ENCODE measurements at regions not wholly inside any gene's neighbourhood (a gene's known extent, or its start where the extent isn't known, plus 50 kb on each side); places are given as distances from the start of the nearest gene placed in this dataset.

- TF ChIP-seq, protein P1, sequence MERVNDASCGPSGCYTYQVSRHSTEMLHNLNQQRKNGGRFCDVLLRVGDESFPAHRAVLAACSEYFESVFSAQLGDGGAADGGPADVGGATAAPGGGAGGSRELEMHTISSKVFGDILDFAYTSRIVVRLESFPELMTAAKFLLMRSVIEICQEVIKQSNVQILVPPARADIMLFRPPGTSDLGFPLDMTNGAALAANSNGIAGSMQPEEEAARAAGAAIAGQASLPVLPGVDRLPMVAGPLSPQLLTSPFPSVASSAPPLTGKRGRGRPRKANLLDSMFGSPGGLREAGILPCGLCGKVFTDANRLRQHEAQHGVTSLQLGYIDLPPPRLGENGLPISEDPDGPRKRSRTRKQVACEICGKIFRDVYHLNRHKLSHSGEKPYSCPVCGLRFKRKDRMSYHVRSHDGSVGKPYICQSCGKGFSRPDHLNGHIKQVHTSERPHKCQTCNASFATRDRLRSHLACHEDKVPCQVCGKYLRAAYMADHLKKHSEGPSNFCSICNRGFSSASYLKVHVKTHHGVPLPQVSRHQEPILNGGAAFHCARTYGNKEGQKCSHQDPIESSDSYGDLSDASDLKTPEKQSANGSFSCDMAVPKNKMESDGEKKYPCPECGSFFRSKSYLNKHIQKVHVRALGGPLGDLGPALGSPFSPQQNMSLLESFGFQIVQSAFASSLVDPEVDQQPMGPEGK (CRISPR knock-in tag; IDR thresholded peaks at IDR 0.05; ENCODE audit: borderline replicate concordance): no peak
- no peak for TF ChIP-seq ARNTL (CRISPR knock-in tag; IDR thresholded peaks at IDR 0.05; ENCODE audit: borderline replicate concordance, low read depth)
- no peak for TF ChIP-seq ZFP30 (CRISPR knock-in tag; IDR thresholded peaks at IDR 0.05)
These were observed 62.6 kb upstream of the WNT7B start (continued) for GRCh38 chr22:46039535-46039934.

DNA sequence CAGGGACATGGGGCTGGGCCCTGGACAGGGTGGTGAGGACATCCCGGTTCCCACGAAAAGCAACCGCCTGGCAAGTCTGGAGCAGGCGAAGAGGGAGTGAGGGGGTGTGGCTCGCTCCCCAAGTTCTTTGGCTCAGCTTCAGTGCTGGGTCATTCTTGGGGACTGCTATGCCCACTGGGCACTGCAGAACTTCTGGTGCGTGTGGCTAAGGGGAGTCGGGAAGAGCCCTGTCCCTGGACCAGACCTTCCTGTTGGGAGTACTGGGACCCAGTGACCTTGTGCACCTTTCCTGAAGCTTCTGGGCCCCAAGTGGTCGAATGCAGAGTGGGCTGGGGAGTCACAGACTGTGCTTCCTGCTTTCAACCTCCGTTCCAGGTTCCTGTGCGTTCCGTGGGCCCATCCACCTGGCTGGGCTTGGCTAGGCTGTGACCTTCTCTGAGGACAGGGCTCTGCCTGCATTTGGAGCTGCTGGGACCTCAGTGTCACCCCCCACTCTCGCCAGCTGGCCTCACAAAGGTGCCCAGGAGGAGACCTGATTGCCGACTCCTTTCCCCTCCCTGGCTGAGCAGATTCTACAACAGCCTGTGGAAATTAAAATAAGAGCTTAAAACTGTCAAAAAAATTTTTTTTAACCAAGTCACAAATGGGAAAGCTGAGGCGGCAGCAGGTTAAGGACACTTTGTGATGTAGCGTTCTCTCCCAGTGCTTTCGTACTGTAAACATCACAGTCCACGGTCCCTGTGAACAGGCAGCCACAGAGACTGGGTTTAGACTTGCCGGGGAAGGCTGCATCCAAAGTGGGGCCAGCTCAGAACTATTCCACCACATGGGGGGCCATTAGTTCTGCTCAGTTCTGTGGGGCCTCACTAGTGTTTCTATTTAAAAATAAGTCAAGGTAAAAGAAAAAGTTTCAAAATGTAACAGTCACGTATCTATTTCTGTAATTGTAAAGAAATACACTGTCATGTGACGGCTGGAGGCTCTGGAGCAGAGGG, 63.8 kb upstream of the WNT7B start:
- TF ChIP-seq GLIS3 (CRISPR knock-in tag; IDR thresholded peaks at IDR 0.05): no peak
- no peak for TF ChIP-seq CSDC2 (CRISPR knock-in tag; IDR thresholded peaks at IDR 0.05)
- no peak for ATAC-seq

DNA sequence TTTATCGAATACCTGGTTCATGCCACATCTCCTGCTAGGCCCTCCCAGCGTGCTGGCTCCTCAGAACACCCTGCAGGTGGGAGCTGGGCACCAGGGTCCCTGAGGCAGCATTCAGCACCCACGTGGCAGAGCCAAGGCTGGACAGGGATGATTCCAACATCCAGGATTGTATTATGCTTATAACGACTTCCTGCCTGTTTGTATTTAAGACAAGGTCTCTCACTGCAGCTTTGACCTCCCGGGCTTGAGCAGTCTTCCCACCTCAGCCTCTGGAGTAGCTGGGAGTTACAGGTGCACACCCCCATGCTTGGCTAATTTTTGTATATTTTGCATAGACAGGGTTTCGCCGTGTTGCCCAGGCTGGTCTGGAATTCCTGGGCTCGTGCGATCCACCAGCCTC, 64.7 kb upstream of the WNT7B start:
- ATAC-seq: no peak
- TF ChIP-seq CSRNP3 (CRISPR knock-in tag; IDR thresholded peaks at IDR 0.05) (no peak), ISL1 (CRISPR knock-in tag; IDR thresholded peaks at IDR 0.05) (no peak), ZFP30 (CRISPR knock-in tag; IDR thresholded peaks at IDR 0.05) (no peak)

DNA sequence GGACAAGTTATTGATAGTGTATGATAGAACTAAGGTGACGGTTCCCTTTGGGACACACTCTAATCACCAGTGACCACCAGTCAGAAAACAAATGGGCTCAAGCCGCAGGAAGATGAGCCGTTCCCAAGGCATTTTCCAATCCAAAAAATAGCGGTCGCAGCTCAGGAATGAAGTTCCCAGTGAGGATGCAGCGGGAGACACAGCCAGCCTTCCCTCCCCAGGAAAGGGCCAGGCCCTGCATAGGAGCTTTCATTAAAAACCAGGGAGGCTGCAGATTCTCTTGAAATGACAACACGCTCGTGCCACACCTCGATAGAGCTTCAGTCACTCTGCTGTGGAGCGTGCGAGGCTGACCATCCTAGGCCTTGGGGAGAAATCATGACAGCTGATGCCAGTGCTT, 65.8 kb upstream of the WNT7B start:
- no peak for TF ChIP-seq GLIS3 (CRISPR knock-in tag; IDR thresholded peaks at IDR 0.05)
- TF ChIP-seq ZC3H10 (CRISPR knock-in tag; IDR thresholded peaks at IDR 0.05): no peak
- TF ChIP-seq RARB (CRISPR knock-in tag; IDR thresholded peaks at IDR 0.05): no peak
- ATAC-seq: peak; percentile 18; the same call in 2 of the 3 replicates

GRCh38 chr22:46043339-46043738, 66.4 kb upstream of the WNT7B start:
- TF ChIP-seq ARNTL (CRISPR knock-in tag; IDR thresholded peaks at IDR 0.05; ENCODE audit: borderline replicate concordance, low read depth) (no peak), ZNF8 (CRISPR knock-in tag; IDR thresholded peaks at IDR 0.05) (no peak), ZFP3 (CRISPR knock-in tag; IDR thresholded peaks at IDR 0.05) (no peak), ISL1 (CRISPR knock-in tag; IDR thresholded peaks at IDR 0.05) (no peak), PPARA (CRISPR knock-in tag; IDR thresholded peaks at IDR 0.05; ENCODE audit: borderline replicate concordance) (no peak), ESRRG (CRISPR knock-in tag; IDR thresholded peaks at IDR 0.05) (no peak), CSRNP3 (CRISPR knock-in tag; IDR thresholded peaks at IDR 0.05) (no peak), BACH2 (CRISPR knock-in tag; IDR thresholded peaks at IDR 0.05; ENCODE audit: borderline replicate concordance) (no peak), OSR1 (CRISPR knock-in tag; IDR thresholded peaks at IDR 0.05) (no peak), POU6F1 (CRISPR knock-in tag; IDR thresholded peaks at IDR 0.05; ENCODE audit: borderline replicate concordance, low read depth) (no peak)
- no peak for ATAC-seq
